H1 (cell line): ENCODE measurements at regions not wholly inside any gene's neighbourhood (a gene's known extent, or its start where the extent isn't known, plus 50 kb on each side); places are given as distances from the start of the nearest gene placed in this dataset.

Source experiments
- BRCA1 ChIP-seq: IDR thresholded peaks from 2 replicates; pipeline ENCODE4 v1.6.1; 2012; ENCODE audit warnings: low read depth, low read length, improper control_type of control experiment
- CTCF ChIP-seq, 3 experiments: IDR thresholded peaks; 1 replicate in 2 of 3; 2 replicates in 1 of 3; pipeline versions ENCODE4 v1.5.1 to v1.6.1; 2011; ENCODE audit warnings: low read length in 3 of 3, mild to moderate bottlenecking in 3 of 3, inconsistent platforms in 2 of 3, low read depth in 1 of 3, moderate library complexity in 1 of 3; ENCODE audit not compliant: insufficient read depth in 1 of 3; ENCODE audit errors: control extremely low read depth in 1 of 3
- USF2 ChIP-seq: IDR thresholded peaks from 2 replicates; pipeline ENCODE4 v1.6.1; 2011; ENCODE audit warnings: low read length, improper control_type of control experiment

- TF ChIP-seq BRCA1, result no peak
- TF ChIP-seq CTCF (IDR thresholded peaks at IDR 0.05; ENCODE audit: control extremely low read depth in 1 of 3, insufficient read depth in 1 of 3, low read depth in 1 of 3, low read length in 3 of 3), result no peak
- TF ChIP-seq USF2, result no peak
Measured at GRCh38 chr10:22150842-22151241, 67.0 kb downstream of the EBLN1 start.
